Nephron progenitor cell (in vitro differentiated cells): ENCODE measurements at regions not wholly inside any gene's neighbourhood (a gene's known extent, or its start where the extent isn't known, plus 50 kb on each side); places are given as distances from the start of the nearest gene placed in this dataset.

Experiments
- DNase-seq: peaks from one replicate; pipeline ENCODE4 v3.0.0; 2021
- H3K27ac Mint-ChIP-seq: 2 replicates; pipeline ENCODE4 v1.8.0; 2021; ENCODE audit warnings: mild to moderate bottlenecking, moderate library complexity, mixed read lengths
- H3K27me3 Mint-ChIP-seq: 2 replicates; pipeline ENCODE4 v1.8.0; 2021; ENCODE audit warnings: mild to moderate bottlenecking, low read depth, mixed read lengths; ENCODE audit not compliant: poor library complexity
- H3K36me3 Mint-ChIP-seq: 2 replicates; pipeline ENCODE4 v1.8.0; 2021; ENCODE audit warnings: low read depth, mixed read lengths
- H3K4me1 Mint-ChIP-seq: 2 replicates; pipeline ENCODE4 v1.8.0; 2021; ENCODE audit warnings: mixed read lengths
- H3K4me3 Mint-ChIP-seq: 2 replicates; pipeline ENCODE4 v1.8.0; 2021; ENCODE audit warnings: mild to moderate bottlenecking, moderate library complexity, mixed read lengths
- H3K9me3 Mint-ChIP-seq: 2 replicates; pipeline ENCODE4 v1.8.0; 2021; ENCODE audit warnings: mild to moderate bottlenecking, moderate library complexity, mixed read lengths
- CTCF ChIP-seq: fragments of 200-600 bp; sonication (generic); IDR thresholded peaks from 2 replicates; pipeline ENCODE4 v1.5.0; 2021; ENCODE audit warnings: antibody characterized with exemption

- H3K9me3 Mint-ChIP-seq = peaks cover 10% of the 10 kb centered on the region
- no peak for DNase-seq
- H3K27ac Mint-ChIP-seq = no peak overlapping the region
- no peak overlapping the region for H3K4me3 Mint-ChIP-seq
- H3K36me3 Mint-ChIP-seq = no peaks in the 10 kb centered on the region
- H3K4me1 Mint-ChIP-seq = peaks cover 28% of the 10 kb centered on the region
- TF ChIP-seq CTCF = no peak
- H3K27me3 Mint-ChIP-seq = peaks cover 11% of the 10 kb centered on the region
These were observed 173.9 kb downstream of the WDR11 start for GRCh38 chr10:121024905-121025584.

GRCh38 chr10:121025731-121026130 is 174.6 kb downstream of the WDR11 start:
- peaks cover 28% of the 10 kb centered on the region for H3K4me1 Mint-ChIP-seq
- DNase-seq = no peak

GRCh38 chr10:121027371-121027770 is 176.2 kb downstream of the WDR11 start:
- DNase-seq = no peak
- no peak for TF ChIP-seq CTCF
- no peaks in the 10 kb centered on the region for H3K9me3 Mint-ChIP-seq
- H3K4me3 Mint-ChIP-seq = no peak overlapping the region
- H3K36me3 Mint-ChIP-seq = no peaks in the 10 kb centered on the region
- H3K4me1 Mint-ChIP-seq = peaks cover 28% of the 10 kb centered on the region
- H3K27me3 Mint-ChIP-seq = peaks cover 10% of the 10 kb centered on the region
- H3K27ac Mint-ChIP-seq = peak overlapping the region; percentile 83

More at GRCh38 chr10:121025731-121026130, 174.6 kb downstream of the WDR11 start:
- H3K4me3 Mint-ChIP-seq = no peak overlapping the region
- peaks cover 10% of the 10 kb centered on the region for H3K27me3 Mint-ChIP-seq
- H3K9me3 Mint-ChIP-seq = peaks cover 4% of the 10 kb centered on the region
- H3K36me3 Mint-ChIP-seq = no peaks in the 10 kb centered on the region
- no peak overlapping the region for H3K27ac Mint-ChIP-seq
- TF ChIP-seq CTCF = no peak

GRCh38 chr10:121032460-121032859 is 181.3 kb downstream of the WDR11 start:
- DNase-seq = no peak
- no peak overlapping the region for H3K4me3 Mint-ChIP-seq
- peaks cover 4% of the 10 kb centered on the region for H3K27me3 Mint-ChIP-seq
- peaks cover 5% of the 10 kb centered on the region for H3K36me3 Mint-ChIP-seq
- peaks cover 14% of the 10 kb centered on the region for H3K4me1 Mint-ChIP-seq
- H3K27ac Mint-ChIP-seq = no peak overlapping the region
- H3K9me3 Mint-ChIP-seq = peaks cover 15% of the 10 kb centered on the region
- TF ChIP-seq CTCF = no peak

- H3K4me3 Mint-ChIP-seq = no peak overlapping the region
- peaks cover 15% of the 10 kb centered on the region for H3K9me3 Mint-ChIP-seq
- peaks cover 11% of the 10 kb centered on the region for H3K27me3 Mint-ChIP-seq
- H3K36me3 Mint-ChIP-seq = peaks cover 5% of the 10 kb centered on the region
- no peak for DNase-seq
- H3K27ac Mint-ChIP-seq = no peak overlapping the region
- TF ChIP-seq CTCF = no peak
- H3K4me1 Mint-ChIP-seq = peaks cover 5% of the 10 kb centered on the region
These were observed 182.2 kb downstream of the WDR11 start for GRCh38 chr10:121033366-121033765.

GRCh38 chr10:121036431-121036830 is 185.3 kb downstream of the WDR11 start:
- DNase-seq = no peak
- Mint-ChIP-seq H3K4me3 (no peak overlapping the region), H3K27me3 (peaks cover 11% of the 10 kb centered on the region), H3K27ac (no peak overlapping the region), H3K9me3 (peaks cover 15% of the 10 kb centered on the region), H3K36me3 (peaks cover 5% of the 10 kb centered on the region), H3K4me1 (peaks cover 4% of the 10 kb centered on the region)
- TF ChIP-seq CTCF = no peak
